GM12878 (cell line): ENCODE measurements at regions not wholly inside any gene's neighbourhood (a gene's known extent, or its start where the extent isn't known, plus 50 kb on each side); places are given as distances from the start of the nearest gene placed in this dataset.

Experiments
- ATF7 ChIP-seq: fragments of 450-650 bp; IDR thresholded peaks from 2 replicates; pipeline ENCODE4 v1.6.1; 2016; ENCODE audit warnings: low read depth, mild to moderate bottlenecking
- BCL11A ChIP-seq: IDR thresholded peaks from 2 replicates; pipeline ENCODE4 v1.6.1; 2011; ENCODE audit warnings: low read depth, low read length
- CEBPZ ChIP-seq: fragments of 150-350 bp; IDR thresholded peaks from 2 replicates; pipeline ENCODE4 v1.6.1; 2016; ENCODE audit warnings: low read depth, low read length
- CREM ChIP-seq: IDR thresholded peaks from 2 replicates; pipeline ENCODE4 v1.6.1; 2014; ENCODE audit warnings: antibody characterized with exemption, low read depth
- DPF2 ChIP-seq: fragments of 450-650 bp; IDR thresholded peaks from 2 replicates; pipeline ENCODE4 v1.6.1; 2017; ENCODE audit warnings: mild to moderate bottlenecking
- E2F4 ChIP-seq: IDR thresholded peaks from 2 replicates; pipeline ENCODE4 v1.6.1; 2012; ENCODE audit warnings: low read depth, low read length, improper control_type of control experiment
- ELK1 ChIP-seq: IDR thresholded peaks from 2 replicates; pipeline ENCODE4 v1.6.1; 2012; ENCODE audit warnings: low read depth, low read length, improper control_type of control experiment
- EP300 ChIP-seq, 2 experiments: fragments of 150-350 bp in 1 of 2; IDR thresholded peaks; 2 replicates each; pipeline ENCODE4 v1.6.1; 2011 to 2012; ENCODE audit warnings: low read depth in 2 of 2, low read length in 2 of 2, borderline replicate concordance in 1 of 2, improper control_type of control experiment in 1 of 2, inconsistent platforms in 1 of 2; ENCODE audit not compliant: control insufficient read depth in 1 of 2
- FOXM1 ChIP-seq: IDR thresholded peaks from 2 replicates; pipeline ENCODE4 v1.6.1; 2012; ENCODE audit warnings: low read depth, mild to moderate bottlenecking, inconsistent platforms, low read length, moderate library complexity
- GATAD2B ChIP-seq: fragments of 450-650 bp; conservative IDR thresholded peaks from 2 replicates; pipeline ENCODE4 v1.6.1; 2017; ENCODE audit warnings: low read depth, mild to moderate bottlenecking, moderate library complexity
- IKZF1 ChIP-seq: fragments of 450-650 bp; conservative IDR thresholded peaks from 2 replicates; pipeline ENCODE4 v1.6.1; 2017; ENCODE audit warnings: antibody characterized with exemption, mild to moderate bottlenecking
- IKZF2 ChIP-seq, 2 experiments: fragments of 450-650 bp; IDR thresholded peaks; 2 replicates each; pipeline ENCODE4 v1.6.1; 2017; ENCODE audit warnings: mild to moderate bottlenecking in 2 of 2, moderate library complexity in 2 of 2
- MEF2B ChIP-seq: fragments of 450-650 bp; IDR thresholded peaks from 2 replicates; pipeline ENCODE4 v1.6.1; 2018; ENCODE audit warnings: mild to moderate bottlenecking, moderate library complexity; ENCODE audit not compliant: partially characterized antibody, poor library complexity, severe bottlenecking
- MTA2 ChIP-seq: fragments of 450-650 bp; IDR thresholded peaks from 2 replicates; pipeline ENCODE4 v1.6.1; 2016; ENCODE audit warnings: low read depth, mild to moderate bottlenecking, moderate library complexity
- NBN ChIP-seq: fragments of 450-650 bp; IDR thresholded peaks from 2 replicates; pipeline ENCODE4 v1.6.1; 2016
- NR2C2 ChIP-seq: IDR thresholded peaks from 2 replicates; pipeline ENCODE4 v1.6.1; 2011; ENCODE audit warnings: borderline replicate concordance, low read depth; ENCODE audit not compliant: control insufficient read depth, insufficient read length
- PAX8 ChIP-seq: fragments of 450-650 bp; IDR thresholded peaks from 2 replicates; pipeline ENCODE4 v1.6.1; 2017; ENCODE audit warnings: mild to moderate bottlenecking, moderate library complexity
- PML ChIP-seq: IDR thresholded peaks from 2 replicates; pipeline ENCODE4 v1.6.1; 2012; ENCODE audit warnings: low read length, inconsistent platforms
- RAD21 ChIP-seq: IDR thresholded peaks from 2 replicates; pipeline ENCODE4 v1.6.1; 2011; ENCODE audit warnings: mild to moderate bottlenecking, low read depth, low read length, moderate library complexity; ENCODE audit not compliant: insufficient read depth
- RAD51 ChIP-seq: fragments of 450-650 bp; IDR thresholded peaks from 2 replicates; pipeline ENCODE4 v1.6.1; 2016; ENCODE audit warnings: moderate library complexity, mild to moderate bottlenecking, inconsistent platforms
- RB1 ChIP-seq: fragments of 450-650 bp; formaldehyde crosslinking; IDR thresholded peaks from 2 replicates; pipeline ENCODE4 v1.6.1; 2017; ENCODE audit warnings: mild to moderate bottlenecking, borderline replicate concordance
- RUNX3 ChIP-seq: IDR thresholded peaks from 2 replicates; pipeline ENCODE4 v1.6.1; 2012; ENCODE audit warnings: low read length, inconsistent platforms
- SKIL ChIP-seq: fragments of 450-650 bp; IDR thresholded peaks from 2 replicates; pipeline ENCODE4 v1.6.1; 2017; ENCODE audit warnings: mild to moderate bottlenecking, low read depth, inconsistent platforms; ENCODE audit not compliant: poor library complexity, severe bottlenecking
- SMC3 ChIP-seq: IDR thresholded peaks from 2 replicates; pipeline ENCODE4 v1.6.1; 2011; ENCODE audit warnings: low read length, improper control_type of control experiment, borderline replicate concordance
- TBL1XR1 ChIP-seq: IDR thresholded peaks from 2 replicates; pipeline ENCODE4 v1.6.1; 2012; ENCODE audit warnings: low read depth, low read length, improper control_type of control experiment
- ZSCAN29 ChIP-seq: fragments of 450-650 bp; IDR thresholded peaks from 2 replicates; pipeline ENCODE4 v1.6.1; 2017; ENCODE audit warnings: mild to moderate bottlenecking, moderate library complexity

- no peak for TF ChIP-seq CEBPZ
- TF ChIP-seq PML, result peak; percentile 90
- TF ChIP-seq RUNX3, result peak; percentile 98
- peak; percentile 98 for TF ChIP-seq BCL11A
- TF ChIP-seq NBN, result peak; percentile 92
- peak; percentile 88 for TF ChIP-seq TBL1XR1
- TF ChIP-seq EP300 (IDR thresholded peaks at IDR 0.05; ENCODE audit: borderline replicate concordance in 1 of 2, control insufficient read depth in 1 of 2, low read depth in 2 of 2, low read length in 2 of 2), result peak; percentile 92 to 98
- peak; percentile 90; the same call in 1 of the 2 replicates for TF ChIP-seq FOXM1
- TF ChIP-seq MEF2B, result peak; percentile 88
- TF ChIP-seq ZSCAN29, result no peak
- peak; percentile 93 for TF ChIP-seq IKZF1
- TF ChIP-seq NR2C2, result no peak
- TF ChIP-seq IKZF2 (IDR thresholded peaks at IDR 0.05), result peak; percentile 96 to 97
- peak; percentile 74 for TF ChIP-seq RAD51
- TF ChIP-seq CREM, result peak; percentile 93
- TF ChIP-seq MTA2, result peak; percentile 98
- no peak for TF ChIP-seq RB1
- TF ChIP-seq ATF7, result peak; percentile 98
- TF ChIP-seq DPF2, result peak; percentile 97
- peak; percentile 3; the same call in 1 of the 2 replicates for TF ChIP-seq SMC3
- TF ChIP-seq GATAD2B, result peak; percentile 64; the same call in 1 of the 2 replicates
- no peak for TF ChIP-seq PAX8
- no peak for TF ChIP-seq ELK1
- TF ChIP-seq SKIL, result peak; percentile 89
- peak; percentile 29; the same call in 1 of the 2 replicates for TF ChIP-seq RAD21
- TF ChIP-seq E2F4, result no peak
These were observed 67.4 kb upstream of the LOC128125822 start (continued) for GRCh38 chr6:63504777-63505384.
